ENCODE measurements at regions not wholly inside any gene's neighbourhood (a gene's known extent, or its start where the extent isn't known, plus 50 kb on each side); places are given as distances from the start of the nearest gene placed in this dataset.

DNA sequence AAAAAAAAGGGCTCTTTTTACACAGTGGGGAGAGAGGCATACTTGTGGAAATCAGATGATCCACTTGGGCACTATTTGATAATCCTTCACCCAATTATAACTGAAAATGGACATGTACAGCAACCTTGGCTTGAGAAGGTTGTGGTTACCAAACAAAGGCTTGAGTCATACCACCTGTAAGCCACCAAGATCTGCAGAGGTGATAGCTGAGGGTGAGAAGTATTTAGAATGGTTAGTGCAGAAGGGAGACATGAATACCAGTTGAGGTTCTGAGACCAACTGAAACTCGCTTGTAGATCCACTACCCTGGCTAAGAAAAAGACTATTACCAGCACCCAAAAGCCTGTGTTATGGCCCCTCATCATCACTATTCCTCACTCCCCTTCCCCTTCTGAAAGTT, 614.0 kb downstream of the STIM2 start:
- TF ChIP-seq, protein P1, sequence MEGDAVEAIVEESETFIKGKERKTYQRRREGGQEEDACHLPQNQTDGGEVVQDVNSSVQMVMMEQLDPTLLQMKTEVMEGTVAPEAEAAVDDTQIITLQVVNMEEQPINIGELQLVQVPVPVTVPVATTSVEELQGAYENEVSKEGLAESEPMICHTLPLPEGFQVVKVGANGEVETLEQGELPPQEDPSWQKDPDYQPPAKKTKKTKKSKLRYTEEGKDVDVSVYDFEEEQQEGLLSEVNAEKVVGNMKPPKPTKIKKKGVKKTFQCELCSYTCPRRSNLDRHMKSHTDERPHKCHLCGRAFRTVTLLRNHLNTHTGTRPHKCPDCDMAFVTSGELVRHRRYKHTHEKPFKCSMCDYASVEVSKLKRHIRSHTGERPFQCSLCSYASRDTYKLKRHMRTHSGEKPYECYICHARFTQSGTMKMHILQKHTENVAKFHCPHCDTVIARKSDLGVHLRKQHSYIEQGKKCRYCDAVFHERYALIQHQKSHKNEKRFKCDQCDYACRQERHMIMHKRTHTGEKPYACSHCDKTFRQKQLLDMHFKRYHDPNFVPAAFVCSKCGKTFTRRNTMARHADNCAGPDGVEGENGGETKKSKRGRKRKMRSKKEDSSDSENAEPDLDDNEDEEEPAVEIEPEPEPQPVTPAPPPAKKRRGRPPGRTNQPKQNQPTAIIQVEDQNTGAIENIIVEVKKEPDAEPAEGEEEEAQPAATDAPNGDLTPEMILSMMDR (IDR thresholded peaks at IDR 0.05): no peak
- TF ChIP-seq POLR2A (IDR thresholded peaks at IDR 0.05): no peak

Data from body of pancreas (tissue), 4 donors.